DMS53 treated with DMSO at 0.1 percent for 48 hours (cell line): ENCODE measurements at regions not wholly inside any gene's neighbourhood (a gene's known extent, or its start where the extent isn't known, plus 50 kb on each side); places are given as distances from the start of the nearest gene placed in this dataset.

ENCODE experiments used
- DNase-seq: peaks from one replicate; lab custom pipeline; 2025; ENCODE audit not compliant: unreplicated experiment; lab: John Stamatoyannopoulos, UW

DNA sequence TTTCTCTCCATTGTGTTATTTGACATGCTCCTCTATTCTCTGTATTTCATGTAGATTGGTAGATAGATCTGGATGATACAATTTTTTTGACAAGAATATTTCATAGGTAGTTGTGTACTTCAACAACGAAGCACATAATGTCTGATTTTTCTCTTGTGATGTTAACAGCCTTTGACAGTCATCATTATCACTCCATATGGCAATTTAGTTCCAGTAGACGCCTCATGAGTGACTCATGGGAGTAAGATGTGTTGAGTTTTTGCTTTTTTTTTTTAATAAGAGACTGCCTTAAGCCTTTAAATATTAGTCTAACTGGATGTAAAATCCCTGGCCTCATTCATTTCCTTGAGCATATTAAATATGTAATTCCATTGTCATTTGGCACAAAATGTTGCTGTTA, 123.5 kb upstream of the ZNF32 start:
- no peak for DNase-seq

GRCh38 chr10:43771675-43772074, 123.0 kb upstream of the ZNF32 start:
- no peak for DNase-seq

DNA sequence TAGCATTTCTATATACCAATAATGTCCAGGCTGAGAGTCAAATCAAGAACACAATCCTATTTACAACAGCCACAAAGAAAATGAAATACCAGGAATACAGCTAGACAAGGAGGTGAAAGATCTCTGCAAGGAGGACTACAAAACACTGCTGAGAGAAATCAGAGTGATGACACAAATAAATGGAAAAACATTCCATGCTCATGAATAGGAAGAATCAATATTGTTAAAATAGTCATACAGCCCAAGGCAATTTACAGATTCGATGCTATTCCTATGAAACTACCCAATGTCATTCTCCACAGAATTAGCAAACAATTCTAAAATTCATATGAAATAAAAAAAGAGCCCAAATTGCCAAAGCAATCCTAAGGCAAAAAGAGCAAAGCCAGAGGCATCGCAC, 116.8 kb upstream of the ZNF32 start:
- no peak for DNase-seq

GRCh38 chr10:43763846-43764245, 115.2 kb upstream of the ZNF32 start:
- no peak for DNase-seq

DNA sequence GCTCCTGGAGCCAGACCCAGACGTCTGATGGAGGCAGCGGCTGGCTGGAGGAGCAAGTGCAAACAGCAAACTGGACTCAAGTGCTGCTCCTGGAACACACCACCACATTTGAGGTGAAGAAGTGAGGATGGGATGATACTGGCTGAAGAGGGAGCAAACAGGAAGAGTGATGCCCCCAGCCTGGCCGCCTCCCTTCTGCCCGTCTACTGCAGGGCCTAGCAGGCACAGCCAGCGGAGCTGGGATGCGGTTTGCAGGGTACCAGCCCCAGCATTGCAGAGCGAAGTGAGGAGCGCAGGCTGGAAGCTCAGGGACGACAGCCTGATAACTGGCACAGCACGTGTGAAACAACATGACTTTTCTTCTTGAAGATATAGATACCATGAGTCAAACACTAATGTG, 111.8 kb upstream of the ZNF32 start:
- DNase-seq: no peak

- no peak for DNase-seq
Measured at GRCh38 chr10:43759216-43759615, 110.5 kb upstream of the ZNF32 start.

- DNase-seq: no peak
Measured at GRCh38 chr10:43756341-43756740, 107.7 kb upstream of the ZNF32 start.

- no peak for DNase-seq
Measured at GRCh38 chr10:43754569-43755260, 106.0 kb upstream of the ZNF32 start.

- no peak for DNase-seq
Measured at GRCh38 chr10:43753397-43754061, 104.8 kb upstream of the ZNF32 start.

GRCh38 chr10:43752682-43753081, 104.0 kb upstream of the ZNF32 start:
- no peak for DNase-seq

DNA sequence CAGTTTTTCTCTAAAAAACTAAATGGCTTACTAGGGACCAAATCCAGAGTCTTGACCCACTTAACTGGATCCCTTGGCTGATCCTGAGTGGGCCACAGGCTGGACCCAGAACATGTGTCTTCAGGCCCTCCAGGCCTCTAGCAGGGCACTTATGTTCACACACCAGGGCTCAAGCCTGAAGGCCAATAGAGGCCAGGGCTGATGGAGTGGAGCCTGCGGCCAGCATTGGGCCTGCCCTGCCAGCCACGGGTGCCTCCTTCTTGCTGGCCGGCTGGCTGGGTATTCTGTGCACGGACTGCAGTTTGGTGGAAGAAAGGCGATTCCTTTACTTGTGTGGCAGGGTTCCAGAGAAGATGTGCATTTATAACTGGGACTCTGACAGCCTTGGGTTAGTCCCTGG, 103.0 kb upstream of the ZNF32 start:
- DNase-seq: no peak

GRCh38 chr10:43749940-43750552, 101.4 kb upstream of the ZNF32 start:
- no peak for DNase-seq

GRCh38 chr10:43749145-43749576, 100.5 kb upstream of the ZNF32 start:
- DNase-seq: no peak

GRCh38 chr10:43748560-43748959, 99.9 kb upstream of the ZNF32 start:
- no peak for DNase-seq

DNA sequence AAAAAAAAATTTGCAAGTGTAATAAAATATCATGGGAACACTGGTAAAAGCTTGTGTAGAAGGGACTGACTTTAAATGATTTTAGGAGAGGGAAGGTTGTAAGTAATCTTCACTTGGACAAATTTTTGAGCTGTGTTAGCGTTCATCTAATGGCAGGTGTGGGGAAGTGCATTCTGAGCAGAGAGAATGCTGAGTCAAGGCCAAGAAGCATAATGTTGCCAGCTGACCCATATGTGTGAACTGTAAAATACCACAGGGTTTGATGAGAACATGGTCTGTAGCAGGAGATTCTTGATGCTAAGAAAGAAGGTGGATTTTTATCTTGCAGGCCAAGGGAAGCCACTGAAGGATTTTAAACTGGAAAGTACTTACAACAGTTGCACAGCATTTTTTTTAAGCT, 98.2 kb upstream of the ZNF32 start:
- DNase-seq: no peak

DNA sequence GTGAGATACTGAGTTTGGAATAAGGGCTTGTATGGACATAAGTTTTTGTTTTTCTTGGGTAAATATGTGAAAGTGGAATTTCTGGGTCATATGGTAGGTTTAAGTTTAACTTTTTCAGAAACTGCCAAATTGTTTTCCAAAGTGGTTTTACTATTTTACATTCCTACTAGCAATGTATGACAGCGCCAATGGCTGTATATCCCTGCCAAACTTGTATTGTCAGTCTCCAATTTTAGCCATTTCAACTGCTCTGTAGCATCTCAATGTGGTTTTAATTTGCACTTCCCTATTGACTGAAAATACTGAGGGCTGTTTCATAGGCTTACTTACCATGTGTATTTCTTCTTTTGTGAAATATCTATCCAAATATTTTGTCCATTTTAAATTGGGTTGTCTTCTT, 90.5 kb upstream of the ZNF32 start:
- no peak for DNase-seq

DNA sequence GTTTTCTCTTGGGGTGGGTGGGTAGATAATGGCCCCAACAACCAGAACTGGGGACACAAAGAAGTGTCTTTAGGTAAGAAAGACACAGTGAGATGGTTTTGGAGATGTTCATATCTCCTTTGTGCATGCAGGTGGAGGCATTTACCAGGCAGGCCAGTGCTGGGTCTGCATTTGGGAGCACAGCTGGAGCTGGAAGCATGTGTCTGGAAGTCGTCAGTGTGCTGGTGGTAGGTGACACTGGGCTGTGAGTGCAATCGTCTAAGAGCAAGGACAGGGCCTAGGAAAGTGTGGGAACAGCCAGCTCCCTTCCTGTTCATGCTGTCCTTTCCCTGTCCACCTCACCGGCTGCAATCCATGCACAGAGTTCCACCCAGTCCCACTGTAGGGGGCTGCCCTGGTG, 88.3 kb upstream of the ZNF32 start:
- no peak for DNase-seq

DNA sequence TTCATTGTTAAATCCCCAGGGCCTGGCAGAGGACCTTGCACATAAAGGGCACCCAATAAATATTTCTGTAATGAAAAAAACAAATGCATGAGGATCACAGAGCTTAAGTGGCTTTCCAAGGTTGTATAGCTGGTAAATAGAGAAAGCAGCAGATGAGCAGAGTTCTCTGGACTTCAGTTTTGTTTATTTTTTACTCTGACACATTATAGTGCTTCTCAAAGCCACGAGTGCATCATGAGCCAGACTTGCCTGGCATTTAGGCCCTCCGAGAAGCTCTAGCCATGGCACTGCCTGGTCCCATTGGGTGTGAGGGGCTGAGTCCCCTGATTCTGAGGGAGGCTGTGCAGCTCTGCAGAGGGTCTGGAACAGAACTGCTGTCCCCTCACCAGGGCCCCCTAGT, 87.2 kb upstream of the ZNF32 start:
- DNase-seq: no peak

GRCh38 chr10:43734716-43735115, 86.0 kb upstream of the ZNF32 start:
- no peak for DNase-seq

DNA sequence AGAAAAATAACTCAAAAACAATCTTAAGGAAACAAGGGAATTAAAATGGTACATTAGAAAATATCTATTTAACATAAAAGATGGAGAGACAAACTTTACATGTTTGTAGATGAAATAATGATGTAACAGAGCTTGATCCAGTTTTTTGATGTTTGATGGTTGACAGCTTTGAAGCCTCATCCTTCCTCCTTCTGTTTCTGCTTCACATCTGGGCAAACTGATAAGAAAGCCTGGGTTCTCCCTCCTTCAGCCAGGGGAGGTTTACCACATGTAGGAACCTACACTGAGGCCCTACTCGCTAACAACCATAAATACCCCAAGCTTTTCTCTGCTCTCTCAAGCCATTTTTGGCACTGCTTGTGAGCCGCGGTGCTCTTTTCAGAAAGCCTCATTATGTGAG, 82.8 kb upstream of the ZNF32 start:
- DNase-seq: no peak

- DNase-seq: no peak
Measured at GRCh38 chr10:43728425-43728824, 79.7 kb upstream of the ZNF32 start.

GRCh38 chr10:43727935-43728334, 79.3 kb upstream of the ZNF32 start:
- no peak for DNase-seq

- DNase-seq: no peak
Measured at GRCh38 chr10:43715334-43715733, 66.7 kb upstream of the ZNF32 start.
